RKO (cell line): ENCODE measurements at regions not wholly inside any gene's neighbourhood (a gene's known extent, or its start where the extent isn't known, plus 50 kb on each side); places are given as distances from the start of the nearest gene placed in this dataset.

ENCODE experiments used
- DNase-seq: peaks from one replicate; pipeline ENCODE4 v3.0.0-alpha.2; 2016; ENCODE audit warnings: low spot score

DNA sequence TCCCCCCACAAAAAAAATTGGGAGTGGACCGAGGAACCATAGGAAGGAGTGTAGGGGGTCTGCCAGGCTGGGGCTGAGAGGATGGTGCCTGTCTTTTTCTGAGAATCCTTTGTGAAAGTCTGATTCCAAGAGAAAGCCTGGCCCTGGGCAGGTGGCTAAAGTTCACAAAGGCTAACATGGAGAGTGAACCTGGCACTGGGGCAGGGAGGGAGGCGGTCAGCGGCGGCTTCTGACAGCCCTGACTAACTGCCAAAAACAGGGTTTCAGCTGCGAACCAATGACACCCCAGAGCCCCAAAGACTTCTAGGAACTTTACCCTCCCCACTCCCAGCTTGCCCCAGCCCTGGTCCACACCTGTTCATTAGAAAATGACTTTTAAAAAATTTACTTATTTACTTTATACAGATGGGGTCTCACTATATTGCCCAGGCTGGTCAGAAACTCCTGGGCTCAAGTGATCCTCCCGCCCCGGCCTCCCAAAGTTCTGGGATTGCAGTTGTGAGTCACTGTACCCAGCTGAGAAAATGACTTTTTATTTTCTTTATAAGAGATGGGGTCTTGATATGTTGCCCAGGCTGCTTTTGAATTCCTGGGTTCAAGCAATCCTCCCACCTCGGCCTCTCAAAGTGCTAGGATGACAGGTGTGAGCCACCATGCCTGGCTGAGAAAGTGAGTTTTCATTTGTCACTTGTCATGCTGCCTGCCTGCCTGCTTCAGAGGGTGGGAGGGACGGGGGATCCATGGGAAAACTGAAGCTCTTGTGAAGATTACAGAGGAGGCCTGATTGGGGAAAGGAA lies 61.0 kb upstream of the DUSP5 start:
- no peak for DNase-seq

- no peak for DNase-seq
These were observed 60.4 kb upstream of the DUSP5 start for GRCh38 chr10:110437351-110437605.

- no peak for DNase-seq
These were observed 59.9 kb upstream of the DUSP5 start for GRCh38 chr10:110437761-110438341.

DNA sequence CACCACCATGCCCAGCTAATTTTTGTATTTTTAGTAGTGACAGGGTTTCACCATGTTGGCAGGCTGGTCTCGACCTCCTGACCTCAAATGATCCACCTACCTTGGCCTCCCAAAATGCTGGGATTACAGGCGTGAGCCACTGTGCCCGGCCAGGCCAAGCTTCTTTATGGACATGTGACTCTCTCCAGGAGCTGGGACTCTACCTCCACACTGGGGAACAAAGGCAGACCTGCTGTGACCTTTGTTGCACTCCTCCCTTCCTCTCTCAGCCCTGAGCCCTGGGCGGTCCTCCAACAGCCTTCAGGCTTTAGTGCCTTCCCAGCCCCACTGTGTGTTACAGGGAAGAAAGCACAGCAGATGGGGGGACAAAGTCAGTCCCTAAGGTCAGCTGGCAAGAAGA lies 55.0 kb upstream of the DUSP5 start:
- no peak for DNase-seq

DNA sequence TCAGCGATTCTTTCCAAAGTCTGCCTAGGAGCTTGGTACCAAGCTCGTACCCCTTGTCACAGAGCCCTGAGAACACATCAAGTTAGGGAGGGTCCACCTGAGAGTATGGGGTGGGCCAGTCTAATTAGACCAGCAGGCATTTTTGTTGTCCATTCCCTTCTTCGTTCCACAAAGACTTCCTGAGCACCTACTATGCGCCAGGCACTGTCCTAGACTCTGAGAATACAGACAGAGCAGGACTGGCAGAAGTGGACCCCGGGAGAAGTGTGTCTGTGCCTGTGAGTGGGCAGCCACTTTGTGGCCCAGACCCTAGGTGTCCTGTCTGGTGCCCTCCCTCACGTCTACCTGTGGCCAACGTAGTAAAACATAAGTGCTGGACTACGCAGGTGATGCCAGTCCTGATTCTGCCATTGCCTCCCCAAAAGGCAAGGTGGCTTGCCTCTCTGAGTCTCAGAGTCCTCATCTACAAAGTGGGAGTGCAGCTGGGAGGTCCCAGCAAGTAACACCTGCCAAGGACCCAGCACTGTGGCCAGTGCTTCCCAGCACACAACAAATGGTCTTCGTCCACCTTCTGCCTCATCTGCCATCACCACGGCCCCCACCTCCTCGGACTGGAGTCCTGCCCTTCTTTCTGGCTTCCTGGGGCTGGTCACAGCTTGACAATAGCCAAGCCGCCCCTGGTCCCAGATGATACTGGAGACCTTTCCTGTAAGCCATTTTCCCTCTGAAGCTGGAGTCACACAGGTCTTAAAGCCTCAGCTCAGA lies 54.3 kb upstream of the DUSP5 start:
- DNase-seq = no peak

GRCh38 chr10:110444004-110444337 lies 53.7 kb upstream of the DUSP5 start:
- peak; percentile 46 for DNase-seq

- peak; percentile 66 for DNase-seq
These were observed 51.8 kb upstream of the DUSP5 start for GRCh38 chr10:110445871-110446270.

DNA sequence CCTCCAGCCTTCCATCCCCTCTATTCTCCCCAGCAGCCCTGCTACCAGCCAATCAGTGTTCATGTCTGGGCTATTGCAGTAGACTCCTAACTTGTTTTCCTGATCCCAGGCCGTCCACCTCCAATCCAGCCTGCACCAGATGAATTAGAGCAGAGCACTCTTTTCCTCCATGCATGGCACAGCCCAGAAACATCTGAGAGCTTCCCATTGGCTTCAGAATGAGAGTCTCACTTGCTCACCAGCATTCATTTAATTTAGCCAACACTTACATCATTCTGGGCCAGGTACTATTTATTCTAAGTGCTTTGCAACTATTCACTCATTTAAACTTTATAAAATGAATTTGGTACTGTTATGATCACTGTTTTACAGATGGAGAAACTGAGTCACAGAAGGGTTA lies 51.4 kb upstream of the DUSP5 start:
- DNase-seq = no peak

- peak; percentile 95 for DNase-seq
These were observed 50.6 kb upstream of the DUSP5 start for GRCh38 chr10:110446954-110447608.

DNA sequence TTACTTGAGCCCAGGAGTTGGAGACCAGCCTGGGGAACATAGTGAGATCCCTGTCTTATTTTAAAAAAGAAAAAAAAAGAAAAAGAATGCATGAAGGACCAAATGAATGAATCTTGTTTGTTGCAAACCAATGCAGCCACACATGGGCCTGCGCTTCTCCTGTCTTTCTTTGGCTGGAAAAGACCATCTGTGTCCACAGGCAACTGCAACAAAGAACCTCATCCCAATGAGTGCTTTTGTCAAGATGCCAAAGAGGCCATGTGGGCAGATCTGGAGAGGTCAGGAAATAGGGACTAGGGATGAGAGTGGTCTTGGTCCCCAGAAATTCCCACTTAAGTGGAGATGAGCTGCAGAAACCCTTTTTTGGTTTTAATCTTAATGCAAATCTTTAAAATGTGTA lies 49.8 kb upstream of the DUSP5 start:
- DNase-seq = peak; percentile 60
